Activated T-helper 17 cell treated with anti-CD3 and anti-CD28 coated beads, Interleukin-2, amount 50 U/mL, for 72 hours (primary cell): ENCODE measurements at regions not wholly inside any gene's neighbourhood (a gene's known extent, or its start where the extent isn't known, plus 50 kb on each side); places are given as distances from the start of the nearest gene placed in this dataset.
"Not testable (repeated sequence)": the region's sequence is repeated elsewhere in the genome, so short reads cannot be mapped to it uniquely, and the experiment has no call there.

Experiments
- ATAC-seq: fragments of 150-1000 bp; cut with Tn5 transposase; replicated peaks from 2 replicates; pipeline ENCODE4 v1.10.0; 2021; ENCODE audit warnings: mild to moderate bottlenecking, moderate library complexity
- H3K27ac Mint-ChIP-seq: one replicate; pipeline ENCODE4 v1.8.0; 2022; ENCODE audit warnings: mixed read lengths
- H3K27me3 Mint-ChIP-seq: one replicate; pipeline ENCODE4 v1.8.0; 2022; ENCODE audit warnings: mixed read lengths
- H3K36me3 Mint-ChIP-seq: one replicate; pipeline ENCODE4 v1.8.0; 2022; ENCODE audit warnings: low read depth, mild to moderate bottlenecking, mixed read lengths
- H3K4me1 Mint-ChIP-seq: one replicate; pipeline ENCODE4 v1.8.0; 2022; ENCODE audit warnings: mixed read lengths
- H3K4me3 Mint-ChIP-seq: one replicate; pipeline ENCODE4 v1.8.0; 2022; ENCODE audit warnings: mild to moderate bottlenecking, mixed read lengths
- H3K9me3 Mint-ChIP-seq: one replicate; pipeline ENCODE4 v1.8.0; 2022; ENCODE audit warnings: mixed read lengths

GRCh38 chr15:54803134-54803808 is 393.5 kb downstream of the RSL24D1 start:
- Mint-ChIP-seq H3K27ac (no peak overlapping the region), H3K4me1 (no peaks in the 10 kb centered on the region), H3K27me3 (no peaks in the 10 kb centered on the region), H3K36me3 (no peaks in the 10 kb centered on the region), H3K9me3 (no peaks in the 10 kb centered on the region), H3K4me3 (no peak overlapping the region)
- ATAC-seq, result peak; percentile 40

DNA sequence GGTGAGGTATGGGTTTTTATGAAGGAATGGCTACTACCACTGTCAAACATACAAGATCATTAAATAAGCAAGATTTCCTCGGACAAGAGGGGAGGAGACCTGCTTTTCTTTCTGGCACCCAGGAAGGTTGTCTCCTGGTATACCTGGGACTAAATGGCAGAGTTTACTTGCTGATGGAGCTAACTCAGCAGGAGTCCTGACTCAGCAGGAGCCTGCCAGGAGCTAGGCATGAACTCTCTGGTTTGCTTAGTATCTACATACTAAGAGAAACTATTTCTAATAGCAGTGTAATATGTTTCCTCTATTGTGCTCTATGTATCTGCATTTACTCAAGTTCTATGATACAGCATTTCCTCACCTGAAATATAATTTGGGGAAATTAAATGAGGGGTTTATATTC is 404.2 kb downstream of the RSL24D1 start:
- Mint-ChIP-seq H3K4me3 (no peak overlapping the region), H3K9me3 (no peaks in the 10 kb centered on the region), H3K27ac (no peak overlapping the region), H3K27me3 (peaks cover 7% of the 10 kb centered on the region), H3K36me3 (no peaks in the 10 kb centered on the region), H3K4me1 (no peaks in the 10 kb centered on the region)
- ATAC-seq, result no peak

- Mint-ChIP-seq H3K4me3 (no peak overlapping the region), H3K27me3 (peaks cover 6% of the 10 kb centered on the region), H3K27ac (no peak overlapping the region), H3K36me3 (no peaks in the 10 kb centered on the region), H3K9me3 (no peaks in the 10 kb centered on the region), H3K4me1 (no peaks in the 10 kb centered on the region)
- ATAC-seq, result no peak
Observed at GRCh38 chr15:54790693-54791092, 406.0 kb downstream of the RSL24D1 start.

GRCh38 chr15:54789376-54789775 is 407.4 kb downstream of the RSL24D1 start:
- H3K27ac Mint-ChIP-seq, result no peak overlapping the region
- peaks cover 2% of the 10 kb centered on the region for H3K27me3 Mint-ChIP-seq
- H3K36me3 Mint-ChIP-seq, result no peaks in the 10 kb centered on the region
- H3K9me3 Mint-ChIP-seq, result peaks cover 2% of the 10 kb centered on the region
- no peak overlapping the region for H3K4me3 Mint-ChIP-seq
- ATAC-seq, result no peak
- no peaks in the 10 kb centered on the region for H3K4me1 Mint-ChIP-seq

- H3K4me3 Mint-ChIP-seq, ATAC-seq, H3K36me3 Mint-ChIP-seq, H3K27me3 Mint-ChIP-seq, H3K27ac Mint-ChIP-seq, H3K4me1 Mint-ChIP-seq: not testable (repeated sequence)
- peaks cover 14% of the 10 kb centered on the region for H3K9me3 Mint-ChIP-seq
Observed at GRCh38 chr15:54781220-54781619, 415.5 kb downstream of the RSL24D1 start.

- ATAC-seq, result no peak
- Mint-ChIP-seq H3K27me3 (peaks cover 5% of the 10 kb centered on the region), H3K27ac (no peak overlapping the region), H3K4me3 (no peak overlapping the region), H3K4me1 (no peaks in the 10 kb centered on the region), H3K9me3 (peaks cover 11% of the 10 kb centered on the region), H3K36me3 (no peaks in the 10 kb centered on the region)
Observed at GRCh38 chr15:54779271-54779670, 417.5 kb downstream of the RSL24D1 start.

GRCh38 chr15:54776410-54776809 is 420.3 kb downstream of the RSL24D1 start:
- no peak for ATAC-seq
- H3K36me3 Mint-ChIP-seq, result no peaks in the 10 kb centered on the region
- H3K27me3 Mint-ChIP-seq, result peaks cover 5% of the 10 kb centered on the region
- no peak overlapping the region for H3K4me3 Mint-ChIP-seq
- no peaks in the 10 kb centered on the region for H3K4me1 Mint-ChIP-seq
- H3K9me3 Mint-ChIP-seq, result peaks cover 4% of the 10 kb centered on the region
- no peak overlapping the region for H3K27ac Mint-ChIP-seq

GRCh38 chr15:54772663-54773062 is 424.1 kb downstream of the RSL24D1 start:
- H3K4me3 Mint-ChIP-seq, result no peak overlapping the region
- ATAC-seq, result no peak

DNA sequence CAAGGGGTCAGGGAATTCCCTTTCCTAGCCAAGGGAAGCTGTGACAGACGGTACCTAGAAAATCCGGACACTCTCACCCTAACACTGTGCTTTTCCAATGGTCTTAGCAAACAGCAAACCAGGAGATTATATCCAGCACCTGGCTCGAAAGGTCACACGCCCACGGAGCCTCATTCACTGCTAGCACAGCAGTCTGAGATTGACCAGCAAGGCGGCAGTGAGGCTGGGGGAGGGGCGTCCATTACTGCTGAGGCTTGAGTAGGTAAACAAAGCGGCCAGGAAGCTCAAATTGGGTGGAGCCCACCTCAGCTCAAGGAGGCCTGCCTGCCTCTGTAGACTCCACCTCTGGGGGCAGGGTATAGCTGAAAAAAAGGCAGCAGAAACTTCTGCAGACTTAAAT is 447.3 kb downstream of the RSL24D1 start:
- H3K36me3 Mint-ChIP-seq, H3K4me3 Mint-ChIP-seq, H3K4me1 Mint-ChIP-seq, H3K27me3 Mint-ChIP-seq, ATAC-seq, H3K27ac Mint-ChIP-seq: not testable (repeated sequence)
- peaks cover 10% of the 10 kb centered on the region for H3K9me3 Mint-ChIP-seq

More at GRCh38 chr15:54772663-54773062, 424.1 kb downstream of the RSL24D1 start:
- Mint-ChIP-seq H3K36me3 (no peaks in the 10 kb centered on the region), H3K4me1 (no peaks in the 10 kb centered on the region), H3K27ac (no peak overlapping the region), H3K9me3 (no peaks in the 10 kb centered on the region), H3K27me3 (no peaks in the 10 kb centered on the region)

- ATAC-seq, result no peak
- H3K36me3 Mint-ChIP-seq, result no peaks in the 10 kb centered on the region
- no peaks in the 10 kb centered on the region for H3K4me1 Mint-ChIP-seq
- H3K27me3 Mint-ChIP-seq, result no peaks in the 10 kb centered on the region
- no peak overlapping the region for H3K4me3 Mint-ChIP-seq
- H3K9me3 Mint-ChIP-seq, result peaks cover 19% of the 10 kb centered on the region
- H3K27ac Mint-ChIP-seq, result no peak overlapping the region
Observed at GRCh38 chr15:54722342-54722986, 474.3 kb downstream of the RSL24D1 start.

DNA sequence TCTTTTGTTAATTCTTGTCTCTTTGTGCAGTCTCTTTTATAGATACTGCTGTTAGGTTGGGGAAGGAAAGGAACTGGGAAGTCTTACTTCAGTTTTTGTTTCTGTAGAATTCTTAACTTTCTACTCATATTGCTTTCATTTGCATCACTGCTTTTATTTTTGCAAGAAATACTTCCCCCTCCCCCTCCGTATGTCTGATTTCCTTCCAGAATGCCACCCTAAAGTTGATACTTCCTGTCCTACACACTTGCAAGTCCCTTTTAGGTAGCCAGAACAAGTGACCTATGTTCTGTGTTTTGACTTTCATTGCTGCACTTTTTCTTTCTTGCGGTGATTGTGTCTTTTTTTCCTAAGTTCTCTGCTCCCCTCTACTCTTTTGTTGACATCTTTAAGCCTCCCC is 477.4 kb downstream of the RSL24D1 start:
- Mint-ChIP-seq H3K36me3 (no peaks in the 10 kb centered on the region), H3K4me3 (no peak overlapping the region), H3K4me1 (no peaks in the 10 kb centered on the region), H3K27ac (no peak overlapping the region), H3K27me3 (no peaks in the 10 kb centered on the region), H3K9me3 (peaks cover 16% of the 10 kb centered on the region)
- no peak for ATAC-seq

DNA sequence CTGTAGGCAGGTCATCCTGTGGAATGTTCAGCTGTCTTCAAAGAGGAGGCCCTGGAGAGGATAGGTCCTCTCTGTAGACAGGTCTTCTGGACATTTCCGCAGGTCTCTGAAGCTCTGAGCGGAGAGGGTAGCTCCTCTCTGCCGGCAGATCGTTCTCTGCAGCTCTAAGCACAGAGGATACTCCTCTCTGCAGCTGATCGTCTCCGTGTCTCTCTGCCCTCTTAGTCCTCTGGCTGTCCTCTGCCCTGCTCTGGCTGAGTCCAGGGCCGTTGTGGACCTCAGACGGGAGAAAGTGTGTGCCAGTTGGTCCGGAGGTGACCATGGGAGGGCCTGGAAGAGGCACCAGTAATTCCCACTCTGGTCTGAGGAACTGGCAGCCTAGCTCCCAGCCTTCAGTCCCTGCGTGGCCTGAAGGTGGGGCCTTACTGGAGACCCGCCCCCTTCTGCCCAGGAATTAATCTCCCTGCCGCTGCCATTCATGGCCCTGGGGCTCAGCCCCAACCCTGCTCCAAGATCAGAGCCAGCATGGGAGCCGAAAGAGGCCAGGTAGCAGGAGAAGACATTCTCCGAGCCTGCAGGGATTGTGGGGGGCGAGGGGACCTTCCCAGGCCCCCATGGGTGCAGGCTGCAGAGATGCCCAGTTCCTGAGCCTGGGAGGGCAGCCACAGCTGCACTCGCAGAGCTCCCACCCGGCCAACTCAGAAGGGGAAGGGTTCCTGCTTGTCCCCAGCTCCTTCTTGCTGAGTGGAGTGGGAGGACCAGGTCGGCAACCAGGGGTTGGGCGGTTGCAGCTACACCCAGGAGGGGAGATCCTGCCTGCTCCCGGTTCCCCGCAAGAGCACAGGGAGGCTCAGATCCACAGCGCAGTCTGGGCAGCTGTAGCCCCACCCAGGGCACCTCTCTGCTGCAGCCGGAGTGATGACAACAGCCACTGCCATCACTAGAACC is 488.7 kb downstream of the RSL24D1 start:
- Mint-ChIP-seq H3K4me3 (no peak overlapping the region), H3K27me3 (no peaks in the 10 kb centered on the region), H3K4me1 (no peaks in the 10 kb centered on the region), H3K9me3 (no peaks in the 10 kb centered on the region), H3K36me3 (no peaks in the 10 kb centered on the region), H3K27ac (no peak overlapping the region)
- no peak for ATAC-seq

DNA sequence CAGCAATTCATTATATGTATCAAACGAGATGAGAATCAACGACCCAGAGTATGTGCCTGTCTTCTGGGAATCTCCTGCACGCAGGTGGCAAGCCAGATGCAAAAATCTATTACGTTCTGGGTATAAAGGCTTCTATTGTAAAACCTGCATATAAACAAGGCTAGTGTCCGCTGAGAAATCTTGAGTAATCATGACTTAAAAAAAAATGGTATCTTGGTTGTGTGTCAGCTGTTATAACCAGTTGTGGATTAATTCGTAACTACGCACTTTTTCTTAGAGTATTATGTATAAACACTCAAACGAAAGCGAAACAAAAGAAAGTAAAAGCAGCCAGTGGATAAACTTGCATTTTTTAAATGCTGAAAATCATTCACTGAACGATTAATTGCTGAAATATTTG is 509.1 kb downstream of the RSL24D1 start:
- Mint-ChIP-seq H3K4me1 (no peaks in the 10 kb centered on the region), H3K4me3 (no peak overlapping the region), H3K9me3 (no peaks in the 10 kb centered on the region), H3K36me3 (no peaks in the 10 kb centered on the region), H3K27me3 (peaks cover 16% of the 10 kb centered on the region), H3K27ac (no peak overlapping the region)
- no peak for ATAC-seq
